PC-9 (cell line): ENCODE measurements at regions not wholly inside any gene's neighbourhood (a gene's known extent, or its start where the extent isn't known, plus 50 kb on each side); places are given as distances from the start of the nearest gene placed in this dataset.

Experiments used
- BruUV-seq: library from RNA; stranded (reverse); fragments of 400-500 nt; replicated peaks from 2 replicates; lab custom pipeline; 2021; lab: Mats Ljungman, UMichigan
- CTCF ChIA-PET: fragments of 300-600 bp; sonication (Branson Sonifier 250); formaldehyde crosslinking; loops from one replicate; lab custom pipeline; 2022; ENCODE audit warnings: antibody characterized with exemption; lab: Charles Lee
- POLR2A ChIA-PET: fragments of 300-600 bp; sonication (Branson Sonifier 250); formaldehyde crosslinking; loops from one replicate; lab custom pipeline; 2022; ENCODE audit warnings: antibody characterized with exemption; ENCODE audit not compliant: unreplicated experiment; lab: Charles Lee
- DNase-seq, 2 experiments: peaks; one replicate each; pipeline versions ENCODE4 v3.0.0 to v3.0.0-alpha.2; 2015 to 2022; ENCODE audit warnings: mixed read lengths in 1 of 2
- H2AFZ ChIP-seq: fragments of 200-600 bp; sonication (generic); 2 replicates; pipeline ENCODE4 v1.8.1; 2017; ENCODE audit warnings: antibody characterized with exemption
- H3F3A ChIP-seq: fragments of 200-600 bp; sonication (generic); 2 replicates; pipeline ENCODE4 v1.8.1; 2017; ENCODE audit warnings: antibody characterized with exemption, mild to moderate bottlenecking, low read depth; ENCODE audit not compliant: insufficient read depth
- H3K27ac ChIP-seq: fragments of 200-600 bp; sonication (generic); 2 replicates; pipeline ENCODE4 v1.6.1; 2016; ENCODE audit warnings: mixed run types
- H3K27me3 ChIP-seq: fragments of 200-600 bp; sonication (generic); 2 replicates; pipeline ENCODE4 v1.6.1; 2016; ENCODE audit warnings: low read depth, mixed run types; ENCODE audit not compliant: insufficient read depth
- H3K36me3 ChIP-seq: fragments of 200-600 bp; sonication (generic); 2 replicates; pipeline ENCODE4 v1.6.1; 2016; ENCODE audit warnings: low read depth, mixed run types
- H3K4me1 ChIP-seq: fragments of 200-600 bp; sonication (generic); replicated peaks from 2 replicates; pipeline ENCODE4 v1.6.1; 2016; ENCODE audit warnings: mixed run types; ENCODE audit not compliant: insufficient read depth
- H3K4me2 ChIP-seq: fragments of 200-600 bp; sonication (generic); 2 replicates; pipeline ENCODE4 v1.6.1; 2017; ENCODE audit warnings: mixed run types
- H3K4me3 ChIP-seq: fragments of 200-600 bp; sonication (generic); 2 replicates; pipeline ENCODE4 v1.6.1; 2016; ENCODE audit warnings: mixed run types
- H3K79me2 ChIP-seq: fragments of 200-600 bp; sonication (generic); 2 replicates; pipeline ENCODE4 v1.6.1; 2017; ENCODE audit warnings: low read depth, mixed run types
- H3K9me2 ChIP-seq: fragments of 200-600 bp; sonication (generic); 2 replicates; pipeline ENCODE4 v1.8.1; 2017; ENCODE audit warnings: mild to moderate bottlenecking; ENCODE audit not compliant: insufficient read depth
- H3K9me3 ChIP-seq: fragments of 200-600 bp; sonication (generic); 2 replicates; pipeline ENCODE4 v1.8.1; 2016; ENCODE audit warnings: low read depth; ENCODE audit not compliant: insufficient read depth
- H4K20me1 ChIP-seq: fragments of 200-600 bp; sonication (generic); 2 replicates; pipeline ENCODE4 v1.8.1; 2017; ENCODE audit not compliant: insufficient read depth
- EZH2 ChIP-seq: fragments of 200-600 bp; sonication (generic); IDR thresholded peaks from 2 replicates; pipeline ENCODE4 v1.8.0; 2017; ENCODE audit warnings: antibody characterized with exemption, low read depth
- intact Hi-C: fragments of 100-400 bp; cut with micrococcal nuclease; formaldehyde crosslinking; loops from one replicate; pipeline ENCODE4 v1.10.0; 2022; ENCODE audit not compliant: unreplicated experiment
- TF ChIP-seq, protein P1 (sequence below): fragments of 200-600 bp; sonication (generic); conservative IDR thresholded peaks from 2 replicates; pipeline ENCODE4 v1.6.1; 2017; ENCODE audit warnings: mixed run types, antibody characterized with exemption, mild to moderate bottlenecking, moderate library complexity

DNA sequence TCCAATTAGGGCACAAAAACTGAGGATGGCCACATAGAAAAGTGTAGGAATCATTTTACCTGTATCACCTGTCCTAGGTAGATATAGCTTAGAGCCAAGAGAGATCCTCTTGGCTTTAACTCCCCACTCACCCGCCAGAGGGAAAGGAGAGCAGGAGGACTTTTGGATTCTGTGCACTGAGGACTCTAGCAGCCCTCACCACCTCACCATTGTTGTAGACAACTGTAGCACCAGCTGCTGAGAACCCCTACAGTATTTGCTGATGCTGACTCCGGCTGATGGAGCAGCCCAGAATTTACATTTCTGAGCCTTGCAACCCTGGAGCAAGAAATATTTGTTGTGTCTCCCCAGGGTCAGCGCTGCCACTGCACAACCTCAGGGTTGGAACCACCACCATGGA lies 2044.4 kb downstream of the OLFM4 start:
- no peaks in the 10 kb centered on the region for H3K27me3 ChIP-seq
- no peaks in the 10 kb centered on the region for H3K79me2 ChIP-seq
- H4K20me1 ChIP-seq: no peaks in the 10 kb centered on the region
- ChIA-PET POLR2A (no interaction called here), CTCF (no interaction called here)
- H3K4me1 ChIP-seq: no peaks in the 10 kb centered on the region
- H3K36me3 ChIP-seq: no peaks in the 10 kb centered on the region
- H3K27ac ChIP-seq: no peak overlapping the region
- no peak overlapping the region for H2AFZ ChIP-seq
- no peaks in the 10 kb centered on the region; the same call in 1 of the 2 replicates for H3K9me2 ChIP-seq
- no peaks in the 10 kb centered on the region for H3F3A ChIP-seq
- H3K4me2 ChIP-seq: no peak overlapping the region
- peaks cover 2% of the 10 kb centered on the region; the same call in 1 of the 2 replicates for H3K9me3 ChIP-seq
- TF ChIP-seq EZH2: no peak
- intact Hi-C loops: no loop called here
- no peak for DNase-seq
- H3K4me3 ChIP-seq: no peak overlapping the region
- BruUV-seq: no TSS peak

DNA sequence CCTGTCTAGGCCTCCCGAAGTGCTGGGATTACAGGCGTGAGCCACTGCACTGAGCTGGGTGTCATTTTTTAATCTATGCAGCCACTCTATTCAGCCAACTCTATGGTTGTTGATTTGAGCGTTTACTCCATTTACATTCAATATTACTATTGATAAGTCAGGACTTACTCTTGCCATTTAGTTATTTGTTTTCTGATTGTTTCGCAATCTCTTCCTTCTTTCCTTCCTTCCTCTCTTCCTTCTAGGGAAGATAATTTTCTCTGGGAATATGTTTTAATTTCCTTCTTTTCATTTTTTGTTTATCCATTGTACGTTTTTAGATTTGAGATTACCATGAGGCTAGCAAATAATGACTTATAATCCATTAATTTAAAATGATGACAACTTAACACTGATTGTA lies 2056.0 kb downstream of the OLFM4 start:
- no peak overlapping the region for H3K4me2 ChIP-seq
- no TSS peak for BruUV-seq
- no peaks in the 10 kb centered on the region for H3K79me2 ChIP-seq
- no peaks in the 10 kb centered on the region for H3K27me3 ChIP-seq
- CTCF ChIA-PET: no interaction called here
- no peak overlapping the region for H3K27ac ChIP-seq
- no peaks in the 10 kb centered on the region for H3K36me3 ChIP-seq
- intact Hi-C loops: no loop called here
- H4K20me1 ChIP-seq: no peaks in the 10 kb centered on the region
- TF ChIP-seq, protein P1, sequence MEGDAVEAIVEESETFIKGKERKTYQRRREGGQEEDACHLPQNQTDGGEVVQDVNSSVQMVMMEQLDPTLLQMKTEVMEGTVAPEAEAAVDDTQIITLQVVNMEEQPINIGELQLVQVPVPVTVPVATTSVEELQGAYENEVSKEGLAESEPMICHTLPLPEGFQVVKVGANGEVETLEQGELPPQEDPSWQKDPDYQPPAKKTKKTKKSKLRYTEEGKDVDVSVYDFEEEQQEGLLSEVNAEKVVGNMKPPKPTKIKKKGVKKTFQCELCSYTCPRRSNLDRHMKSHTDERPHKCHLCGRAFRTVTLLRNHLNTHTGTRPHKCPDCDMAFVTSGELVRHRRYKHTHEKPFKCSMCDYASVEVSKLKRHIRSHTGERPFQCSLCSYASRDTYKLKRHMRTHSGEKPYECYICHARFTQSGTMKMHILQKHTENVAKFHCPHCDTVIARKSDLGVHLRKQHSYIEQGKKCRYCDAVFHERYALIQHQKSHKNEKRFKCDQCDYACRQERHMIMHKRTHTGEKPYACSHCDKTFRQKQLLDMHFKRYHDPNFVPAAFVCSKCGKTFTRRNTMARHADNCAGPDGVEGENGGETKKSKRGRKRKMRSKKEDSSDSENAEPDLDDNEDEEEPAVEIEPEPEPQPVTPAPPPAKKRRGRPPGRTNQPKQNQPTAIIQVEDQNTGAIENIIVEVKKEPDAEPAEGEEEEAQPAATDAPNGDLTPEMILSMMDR: no peak
- H3K9me3 ChIP-seq: no peaks in the 10 kb centered on the region
- POLR2A ChIA-PET: no interaction called here
- H3K4me3 ChIP-seq: no peak overlapping the region
- DNase-seq: no peak
- H2AFZ ChIP-seq: no peak overlapping the region
- no peaks in the 10 kb centered on the region for H3K9me2 ChIP-seq
- no peaks in the 10 kb centered on the region for H3K4me1 ChIP-seq
- H3F3A ChIP-seq: no peaks in the 10 kb centered on the region

DNA sequence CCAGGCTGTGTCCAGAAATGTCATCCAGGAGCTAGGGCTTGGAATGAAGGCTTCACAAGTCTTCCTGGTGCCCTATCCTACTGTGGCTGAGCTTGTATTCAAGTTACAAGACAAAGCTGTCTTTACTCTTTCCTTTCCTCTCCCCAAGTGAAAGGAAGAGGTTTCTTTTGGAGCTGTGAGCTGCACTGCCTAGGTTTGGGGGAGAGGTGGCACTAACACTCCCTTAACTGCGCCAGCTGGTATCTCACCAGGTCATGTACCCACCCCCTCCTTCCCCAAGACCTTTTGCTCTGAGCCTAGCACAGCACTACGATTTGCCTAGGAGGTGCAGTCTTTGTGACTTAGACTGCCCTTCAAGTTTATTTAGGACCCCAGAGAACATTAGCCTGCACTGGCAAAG lies 2053.6 kb upstream of the PRR20A start:
- no peaks in the 10 kb centered on the region for H3K27me3 ChIP-seq
- BruUV-seq: no TSS peak
- no peak overlapping the region for H3K27ac ChIP-seq
- H2AFZ ChIP-seq: no peak overlapping the region
- POLR2A ChIA-PET: no interaction called here
- no peaks in the 10 kb centered on the region for H3F3A ChIP-seq
- H4K20me1 ChIP-seq: no peaks in the 10 kb centered on the region
- CTCF ChIA-PET: no interaction called here
- no peak for DNase-seq
- no peaks in the 10 kb centered on the region for H3K36me3 ChIP-seq
- H3K9me3 ChIP-seq: no peaks in the 10 kb centered on the region
- no peak for TF ChIP-seq EZH2
- TF ChIP-seq, protein P1: no peak
- H3K4me1 ChIP-seq: no peaks in the 10 kb centered on the region
- no peak overlapping the region for H3K4me2 ChIP-seq
- H3K4me3 ChIP-seq: no peak overlapping the region
- H3K9me2 ChIP-seq: no peaks in the 10 kb centered on the region
- no peaks in the 10 kb centered on the region for H3K79me2 ChIP-seq
- intact Hi-C loops: no loop called here

DNA sequence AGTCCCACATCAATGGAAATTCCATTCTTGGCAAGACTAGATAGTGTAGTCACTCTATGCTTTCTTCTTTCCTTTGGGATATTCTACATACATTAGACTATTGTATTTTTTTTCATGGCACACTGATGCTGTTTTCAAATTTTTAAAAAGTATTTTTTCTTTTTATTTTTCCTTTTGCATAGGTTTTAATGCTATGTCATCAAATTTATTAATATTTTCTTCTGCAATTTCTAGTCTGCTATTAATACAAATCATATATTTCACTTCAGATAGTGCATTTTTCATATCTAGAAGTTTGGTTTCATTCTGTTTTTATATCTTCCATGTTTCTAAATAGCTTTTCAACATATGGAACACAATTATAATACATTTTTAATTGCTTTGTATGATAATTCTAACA lies 2050.1 kb upstream of the PRR20A start:
- H3K4me1 ChIP-seq: no peaks in the 10 kb centered on the region
- no peak overlapping the region for H3K4me3 ChIP-seq
- TF ChIP-seq EZH2: no peak
- TF ChIP-seq, protein P1: no peak
- no TSS peak for BruUV-seq
- H3K4me2 ChIP-seq: no peak overlapping the region
- no peak overlapping the region for H3K27ac ChIP-seq
- no peaks in the 10 kb centered on the region for H3K9me3 ChIP-seq
- DNase-seq: no peak
- no peaks in the 10 kb centered on the region for H3K27me3 ChIP-seq
- intact Hi-C loops: no loop called here
- no peaks in the 10 kb centered on the region for H3K79me2 ChIP-seq
- no peaks in the 10 kb centered on the region for H4K20me1 ChIP-seq
- POLR2A ChIA-PET: no interaction called here
- H3F3A ChIP-seq: no peaks in the 10 kb centered on the region
- no peak overlapping the region for H2AFZ ChIP-seq
- no peaks in the 10 kb centered on the region for H3K9me2 ChIP-seq
- no peaks in the 10 kb centered on the region for H3K36me3 ChIP-seq
- CTCF ChIA-PET: no interaction called here
